ENCODE measurements at regions not wholly inside any gene's neighbourhood (a gene's known extent, or its start where the extent isn't known, plus 50 kb on each side); places are given as distances from the start of the nearest gene placed in this dataset.

- H4K20me1 ChIP-seq (ENCODE audit: control insufficient read depth, extremely low read depth, insufficient read depth, low read length), result no peaks in the 10 kb centered on the region
- no peaks in the 10 kb centered on the region for H3K36me3 ChIP-seq (ENCODE audit: control insufficient read depth in 2 of 2, extremely low read depth in 1 of 2, insufficient read depth in 2 of 2, low read length in 2 of 2)
- no peak overlapping the region for H3K4me3 ChIP-seq (ENCODE audit: control insufficient read depth in 2 of 3, extremely low read depth in 1 of 3, insufficient read depth in 2 of 3, low read depth in 1 of 3, low read length in 3 of 3)
- FAIRE-seq, result peak; percentile 63
- H3K9me3 ChIP-seq (ENCODE audit: control insufficient read depth, low read depth, low read length), result no peaks in the 10 kb centered on the region
- H3K9me1 ChIP-seq (ENCODE audit: control insufficient read depth, extremely low read depth, insufficient read depth, low read length), result no peaks in the 10 kb centered on the region
- TF ChIP-seq EZH2 (IDR thresholded peaks at IDR 0.05; ENCODE audit: low read length) (no peak), CTCF (optimal IDR thresholded peaks at IDR 0.05 in 1 of 3, IDR thresholded peaks at IDR 0.05 in 1 of 3, conservative IDR thresholded peaks at IDR 0.05 in 1 of 3; ENCODE audit: extremely low read depth in 1 of 3, insufficient read depth in 2 of 3, low read length in 3 of 3) (no peak)
- H3K27ac ChIP-seq (ENCODE audit: control insufficient read depth, insufficient read depth, low read length), result no peak overlapping the region
- peaks cover 12% of the 10 kb centered on the region for H3K4me1 ChIP-seq (ENCODE audit: control insufficient read depth, extremely low read depth, insufficient read depth, low read length)
- H3K79me2 ChIP-seq (ENCODE audit: control insufficient read depth, insufficient read depth, low read length), result no peaks in the 10 kb centered on the region
- H3K4me2 ChIP-seq (ENCODE audit: control insufficient read depth, extremely low read depth, insufficient read depth, low read depth, low read length), result no peak overlapping the region
- DNase-seq (ENCODE audit: low read depth, low spot score), result no peak
- H3K9ac ChIP-seq (ENCODE audit: control insufficient read depth, extremely low read depth, insufficient read depth, low read length), result no peak overlapping the region
- no peaks in the 10 kb centered on the region for H3K27me3 ChIP-seq (ENCODE audit: control insufficient read depth, extremely low read depth, insufficient read depth, low read length)
- dilution Hi-C loops (cut with MboI; ENCODE audit: extremely low pct_ligation_motif_present, low sequenced_read_pairs), result no loop called here
- no peak overlapping the region for H2AFZ ChIP-seq (ENCODE audit: control insufficient read depth, low read length)
Observed at GRCh38 chr20:1758765-1759164, 101.2 kb upstream of the SIRPG start.

- Histone ChIP-seq H3K27ac (ENCODE audit: control insufficient read depth, insufficient read depth, low read length) (no peak overlapping the region), H4K20me1 (ENCODE audit: control insufficient read depth, extremely low read depth, insufficient read depth, low read length) (no peaks in the 10 kb centered on the region), H3K4me3 (ENCODE audit: control insufficient read depth in 2 of 3, extremely low read depth in 1 of 3, insufficient read depth in 2 of 3, low read depth in 1 of 3, low read length in 3 of 3) (no peak overlapping the region), H3K9me3 (ENCODE audit: control insufficient read depth, low read depth, low read length) (no peaks in the 10 kb centered on the region), H2AFZ (ENCODE audit: control insufficient read depth, low read length) (no peak overlapping the region), H3K9me1 (ENCODE audit: control insufficient read depth, extremely low read depth, insufficient read depth, low read length) (no peaks in the 10 kb centered on the region), H3K4me1 (ENCODE audit: control insufficient read depth, extremely low read depth, insufficient read depth, low read length) (peaks cover 12% of the 10 kb centered on the region), H3K27me3 (ENCODE audit: control insufficient read depth, extremely low read depth, insufficient read depth, low read length) (no peaks in the 10 kb centered on the region), H3K36me3 (ENCODE audit: control insufficient read depth in 2 of 2, extremely low read depth in 1 of 2, insufficient read depth in 2 of 2, low read length in 2 of 2) (no peaks in the 10 kb centered on the region), H3K4me2 (ENCODE audit: control insufficient read depth, extremely low read depth, insufficient read depth, low read depth, low read length) (no peak overlapping the region), H3K9ac (ENCODE audit: control insufficient read depth, extremely low read depth, insufficient read depth, low read length) (no peak overlapping the region), H3K79me2 (ENCODE audit: control insufficient read depth, insufficient read depth, low read length) (no peaks in the 10 kb centered on the region)
- no peak for TF ChIP-seq CTCF (optimal IDR thresholded peaks at IDR 0.05 in 1 of 3, IDR thresholded peaks at IDR 0.05 in 1 of 3, conservative IDR thresholded peaks at IDR 0.05 in 1 of 3; ENCODE audit: extremely low read depth in 1 of 3, insufficient read depth in 2 of 3, low read length in 3 of 3)
- DNase-seq (ENCODE audit: low read depth, low spot score), result no peak
- dilution Hi-C loops (cut with MboI; ENCODE audit: extremely low pct_ligation_motif_present, low sequenced_read_pairs), result no loop called here
- no peak for FAIRE-seq
Observed at GRCh38 chr20:1757606-1758512, 100.3 kb upstream of the SIRPG start.
